MM.1S (cell line): ENCODE measurements at regions not wholly inside any gene's neighbourhood (a gene's known extent, or its start where the extent isn't known, plus 50 kb on each side); places are given as distances from the start of the nearest gene placed in this dataset.

Source experiments
- CTCF ChIP-seq: fragments of 300-600 bp; sonication (generic); IDR thresholded peaks from 2 replicates; pipeline ENCODE4 v1.5.1; 2016; ENCODE audit warnings: antibody characterized with exemption, low read length, mixed read lengths
- EZH2 ChIP-seq: fragments of 300-600 bp; sonication (generic); optimal IDR thresholded peaks from 2 replicates; pipeline ENCODE3; 2017; ENCODE audit warnings: low read depth, mild to moderate bottlenecking, antibody characterized with exemption, low read length, mixed read lengths
- EZH2phosphoT487 ChIP-seq: fragments of 300-600 bp; sonication (generic); IDR thresholded peaks from 2 replicates; pipeline ENCODE4 v1.6.1; 2018; ENCODE audit warnings: antibody characterized with exemption, low read length

GRCh38 chr7:155194382-155195140 is 103.1 kb upstream of the INSIG1 start:
- no peak for TF ChIP-seq CTCF
- TF ChIP-seq EZH2, result no peak
- TF ChIP-seq EZH2phosphoT487, result no peak
